ENCODE measurements at regions not wholly inside any gene's neighbourhood (a gene's known extent, or its start where the extent isn't known, plus 50 kb on each side); places are given as distances from the start of the nearest gene placed in this dataset.

DNA sequence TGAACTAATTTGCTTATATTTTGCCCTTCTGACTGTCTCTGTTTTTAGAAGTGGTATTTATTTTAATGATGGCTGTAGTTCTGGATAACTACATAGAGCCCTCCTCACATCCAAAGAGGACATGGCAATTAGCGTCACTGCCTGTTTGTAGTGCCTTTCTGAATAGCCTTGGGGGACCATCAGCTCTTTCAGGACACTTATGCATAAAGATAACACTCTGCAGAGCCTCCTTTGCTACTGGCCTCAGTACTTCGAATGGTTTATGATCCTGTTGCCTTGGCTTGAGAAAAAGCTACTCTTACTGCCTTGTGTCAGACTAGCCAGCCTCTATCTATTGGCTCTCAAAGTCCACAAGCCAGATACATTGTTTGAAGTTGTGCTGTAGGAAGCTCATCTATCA lies 105.4 kb upstream of the SPRED1 start:
- Histone ChIP-seq H3K36me3 (no peaks in the 10 kb centered on the region), H3K27me3 (replicated peaks; ENCODE audit: insufficient read depth) (no peaks in the 10 kb centered on the region), H3K4me3 (no peak overlapping the region), H3K9me3 (no peaks in the 10 kb centered on the region), H3K4me1 (replicated peaks) (no peaks in the 10 kb centered on the region), H3K27ac (no peak overlapping the region)
- TF ChIP-seq, protein P1, sequence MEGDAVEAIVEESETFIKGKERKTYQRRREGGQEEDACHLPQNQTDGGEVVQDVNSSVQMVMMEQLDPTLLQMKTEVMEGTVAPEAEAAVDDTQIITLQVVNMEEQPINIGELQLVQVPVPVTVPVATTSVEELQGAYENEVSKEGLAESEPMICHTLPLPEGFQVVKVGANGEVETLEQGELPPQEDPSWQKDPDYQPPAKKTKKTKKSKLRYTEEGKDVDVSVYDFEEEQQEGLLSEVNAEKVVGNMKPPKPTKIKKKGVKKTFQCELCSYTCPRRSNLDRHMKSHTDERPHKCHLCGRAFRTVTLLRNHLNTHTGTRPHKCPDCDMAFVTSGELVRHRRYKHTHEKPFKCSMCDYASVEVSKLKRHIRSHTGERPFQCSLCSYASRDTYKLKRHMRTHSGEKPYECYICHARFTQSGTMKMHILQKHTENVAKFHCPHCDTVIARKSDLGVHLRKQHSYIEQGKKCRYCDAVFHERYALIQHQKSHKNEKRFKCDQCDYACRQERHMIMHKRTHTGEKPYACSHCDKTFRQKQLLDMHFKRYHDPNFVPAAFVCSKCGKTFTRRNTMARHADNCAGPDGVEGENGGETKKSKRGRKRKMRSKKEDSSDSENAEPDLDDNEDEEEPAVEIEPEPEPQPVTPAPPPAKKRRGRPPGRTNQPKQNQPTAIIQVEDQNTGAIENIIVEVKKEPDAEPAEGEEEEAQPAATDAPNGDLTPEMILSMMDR (IDR thresholded peaks at IDR 0.05), result no peak
- no peak for TF ChIP-seq POLR2A (IDR thresholded peaks at IDR 0.05)
- no peak for TF ChIP-seq POLR2AphosphoS5 (IDR thresholded peaks at IDR 0.05)
- WGBS, result 54% methylated on average over 2 of the region's 2 CpGs
- intact Hi-C loops (cut with DNase I), result no loop called here
- DNase-seq (ENCODE audit: low spot score), result no peak

- Histone ChIP-seq H3K9me3 (no peaks in the 10 kb centered on the region), H3K27ac (no peak overlapping the region), H3K36me3 (no peaks in the 10 kb centered on the region), H3K4me1 (replicated peaks) (no peaks in the 10 kb centered on the region), H3K4me3 (no peak overlapping the region), H3K27me3 (replicated peaks; ENCODE audit: insufficient read depth) (no peaks in the 10 kb centered on the region)
- DNase-seq (ENCODE audit: low spot score), result no peak
- WGBS, result 98% methylated on average over 2 of the region's 2 CpGs
- TF ChIP-seq, protein P1 (IDR thresholded peaks at IDR 0.05), result no peak
- TF ChIP-seq POLR2AphosphoS5 (IDR thresholded peaks at IDR 0.05) (no peak), POLR2A (IDR thresholded peaks at IDR 0.05) (no peak)
- intact Hi-C loops (cut with DNase I), result no loop called here
Measured at GRCh38 chr15:38148471-38148870, 104.2 kb upstream of the SPRED1 start.

DNA sequence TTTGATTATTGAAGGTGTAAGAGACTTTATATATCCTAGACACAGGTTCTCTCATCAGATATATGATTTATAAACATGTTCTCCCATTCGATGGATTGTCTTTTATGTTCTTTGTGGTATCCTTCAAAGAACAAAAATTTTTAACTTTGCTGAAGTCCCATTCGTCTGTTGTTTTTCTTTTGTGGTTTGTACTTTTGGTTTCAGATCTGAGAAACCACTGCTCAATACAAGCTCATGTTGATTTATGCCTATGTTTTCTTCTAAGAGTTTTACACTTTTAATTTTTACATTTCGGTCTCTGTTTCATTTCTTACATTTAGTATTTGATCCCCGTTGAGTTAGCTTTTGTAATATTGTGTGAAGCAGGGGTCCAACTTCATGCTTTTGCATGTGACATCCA lies 103.3 kb upstream of the SPRED1 start:
- H3K9me3 ChIP-seq, result no peaks in the 10 kb centered on the region
- no peak for DNase-seq (ENCODE audit: low spot score)
- 87% methylated on average over 4 of the region's 4 CpGs for WGBS
- TF ChIP-seq, protein P1 (IDR thresholded peaks at IDR 0.05), result no peak
- no peak for TF ChIP-seq POLR2AphosphoS5 (IDR thresholded peaks at IDR 0.05)
- no peak for TF ChIP-seq POLR2A (IDR thresholded peaks at IDR 0.05)
- intact Hi-C loops (cut with DNase I), result no loop called here
- H3K4me1 ChIP-seq (replicated peaks), result no peaks in the 10 kb centered on the region
- H3K27ac ChIP-seq, result no peak overlapping the region
- no peaks in the 10 kb centered on the region for H3K36me3 ChIP-seq
- H3K4me3 ChIP-seq, result no peak overlapping the region
- no peaks in the 10 kb centered on the region for H3K27me3 ChIP-seq (replicated peaks; ENCODE audit: insufficient read depth)

DNA sequence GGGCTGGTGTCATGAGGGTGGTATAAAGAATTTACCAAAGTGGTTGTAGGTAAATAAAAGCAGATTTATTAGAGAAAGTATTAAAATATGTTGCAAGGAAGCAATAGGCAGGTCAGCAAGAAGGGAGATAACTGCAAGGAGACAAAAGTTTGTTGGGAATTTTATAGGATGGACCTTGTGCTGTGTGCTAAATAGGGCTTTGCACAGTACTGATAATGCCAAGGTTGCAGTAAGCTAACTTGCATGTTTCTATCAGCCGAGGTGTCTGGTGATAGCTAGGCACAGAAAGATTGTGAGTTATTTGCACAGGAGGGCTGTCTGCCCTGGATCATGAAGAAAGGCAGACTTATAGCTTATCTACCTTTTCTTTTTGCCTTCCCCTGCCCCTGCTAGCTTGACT lies 102.5 kb upstream of the SPRED1 start:
- Histone ChIP-seq H3K4me1 (replicated peaks) (no peaks in the 10 kb centered on the region), H3K27ac (no peak overlapping the region), H3K27me3 (replicated peaks; ENCODE audit: insufficient read depth) (no peaks in the 10 kb centered on the region), H3K36me3 (no peaks in the 10 kb centered on the region), H3K9me3 (no peaks in the 10 kb centered on the region), H3K4me3 (no peak overlapping the region)
- DNase-seq (ENCODE audit: low spot score), result no peak
- WGBS, result 96% methylated on average over 1 of the region's 1 CpG
- TF ChIP-seq, protein P1 (IDR thresholded peaks at IDR 0.05), result no peak
- TF ChIP-seq POLR2AphosphoS5 (IDR thresholded peaks at IDR 0.05), result no peak
- TF ChIP-seq POLR2A (IDR thresholded peaks at IDR 0.05), result no peak
- intact Hi-C loops (cut with DNase I), result no loop called here

- Histone ChIP-seq H3K36me3 (no peaks in the 10 kb centered on the region), H3K27ac (no peak overlapping the region), H3K4me1 (replicated peaks) (no peaks in the 10 kb centered on the region), H3K9me3 (no peaks in the 10 kb centered on the region), H3K27me3 (replicated peaks; ENCODE audit: insufficient read depth) (no peaks in the 10 kb centered on the region), H3K4me3 (no peak overlapping the region)
- DNase-seq (ENCODE audit: low spot score), result no peak
- WGBS, result 92% methylated on average over 2 of the region's 2 CpGs
- TF ChIP-seq, protein P1 (IDR thresholded peaks at IDR 0.05), result no peak
- TF ChIP-seq POLR2AphosphoS5 (IDR thresholded peaks at IDR 0.05) (no peak), POLR2A (IDR thresholded peaks at IDR 0.05) (no peak)
- intact Hi-C loops (cut with DNase I), result no loop called here
Measured at GRCh38 chr15:38150794-38151193, 101.8 kb upstream of the SPRED1 start.
